ENCODE measurements at regions not wholly inside any gene's neighbourhood (a gene's known extent, or its start where the extent isn't known, plus 50 kb on each side); places are given as distances from the start of the nearest gene placed in this dataset.

DNA sequence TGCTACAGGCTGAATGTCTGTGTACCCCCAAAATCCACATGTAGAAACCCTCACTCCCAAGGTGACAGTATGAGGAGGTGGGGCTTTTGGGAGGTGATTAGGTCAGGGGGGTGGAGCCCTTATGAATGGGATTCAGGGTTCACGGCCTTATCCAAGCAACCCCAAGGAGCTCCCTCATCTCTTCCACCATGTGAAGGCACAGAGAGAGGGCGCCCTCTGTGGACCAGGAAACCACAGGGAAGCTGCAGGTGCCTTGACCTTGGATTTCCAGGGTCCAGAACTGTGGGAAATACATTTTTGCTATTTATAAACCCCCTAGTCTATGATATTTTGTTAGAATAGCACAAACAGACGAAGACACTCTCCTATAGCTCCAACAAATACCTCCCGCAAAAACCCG lies 53.6 kb upstream of the IRX2 start:
- TF ChIP-seq FOSL2 (IDR thresholded peaks at IDR 0.05; ENCODE audit: borderline replicate concordance, low read depth) (no peak), TAF1 (IDR thresholded peaks at IDR 0.05; ENCODE audit: borderline replicate concordance, low read depth, low read length) (no peak), NRF1 (IDR thresholded peaks at IDR 0.05; ENCODE audit: low read depth, low read length) (no peak)
- TF ChIP-seq, protein P1, sequence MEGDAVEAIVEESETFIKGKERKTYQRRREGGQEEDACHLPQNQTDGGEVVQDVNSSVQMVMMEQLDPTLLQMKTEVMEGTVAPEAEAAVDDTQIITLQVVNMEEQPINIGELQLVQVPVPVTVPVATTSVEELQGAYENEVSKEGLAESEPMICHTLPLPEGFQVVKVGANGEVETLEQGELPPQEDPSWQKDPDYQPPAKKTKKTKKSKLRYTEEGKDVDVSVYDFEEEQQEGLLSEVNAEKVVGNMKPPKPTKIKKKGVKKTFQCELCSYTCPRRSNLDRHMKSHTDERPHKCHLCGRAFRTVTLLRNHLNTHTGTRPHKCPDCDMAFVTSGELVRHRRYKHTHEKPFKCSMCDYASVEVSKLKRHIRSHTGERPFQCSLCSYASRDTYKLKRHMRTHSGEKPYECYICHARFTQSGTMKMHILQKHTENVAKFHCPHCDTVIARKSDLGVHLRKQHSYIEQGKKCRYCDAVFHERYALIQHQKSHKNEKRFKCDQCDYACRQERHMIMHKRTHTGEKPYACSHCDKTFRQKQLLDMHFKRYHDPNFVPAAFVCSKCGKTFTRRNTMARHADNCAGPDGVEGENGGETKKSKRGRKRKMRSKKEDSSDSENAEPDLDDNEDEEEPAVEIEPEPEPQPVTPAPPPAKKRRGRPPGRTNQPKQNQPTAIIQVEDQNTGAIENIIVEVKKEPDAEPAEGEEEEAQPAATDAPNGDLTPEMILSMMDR (IDR thresholded peaks at IDR 0.05): no peak
